ENCODE measurements at regions not wholly inside any gene's neighbourhood (a gene's known extent, or its start where the extent isn't known, plus 50 kb on each side); places are given as distances from the start of the nearest gene placed in this dataset.

- Histone ChIP-seq H3K4me2 (ENCODE audit: low read length) (no peak overlapping the region), H3K14ac (ENCODE audit: low read length) (no peak overlapping the region), H3K79me2 (ENCODE audit: control insufficient read depth, insufficient read depth, low read length, poor library complexity) (no peaks in the 10 kb centered on the region), H2AFZ (ENCODE audit: insufficient read depth, low read length, poor library complexity) (no peak overlapping the region), H3K4me1 (ENCODE audit: control insufficient read depth in 1 of 2, insufficient read depth in 2 of 2, low read length in 2 of 2) (no peaks in the 10 kb centered on the region), H3K27me3 (ENCODE audit: insufficient read depth, low read length) (no peaks in the 10 kb centered on the region), H3K79me1 (ENCODE audit: low read length) (no peaks in the 10 kb centered on the region), H3K36me3 (ENCODE audit: control insufficient read depth in 1 of 2, insufficient read depth in 2 of 2, low read length in 2 of 2) (no peaks in the 10 kb centered on the region), H2BK12ac (ENCODE audit: low read length) (no peak overlapping the region), H3K27ac (ENCODE audit: low read depth, low read length) (no peak overlapping the region), H2AK5ac (ENCODE audit: low read length) (no peak overlapping the region), H4K8ac (ENCODE audit: low read depth, low read length) (no peak overlapping the region), H3K9ac (ENCODE audit: low read length) (no peak overlapping the region), H3K4me3 (ENCODE audit: low read depth, low read length) (no peak overlapping the region), H3K23ac (ENCODE audit: low read length) (no peak overlapping the region), H4K91ac (ENCODE audit: low read depth, low read length) (no peak overlapping the region), H4K12ac (ENCODE audit: low read depth, low read length) (no peak overlapping the region), H3K18ac (ENCODE audit: low read length) (no peak overlapping the region), H3K4ac (ENCODE audit: low read depth, low read length) (no peak overlapping the region), H2BK120ac (ENCODE audit: insufficient read depth, low read length, poor library complexity) (no peak overlapping the region), H3K9me3 (ENCODE audit: insufficient read depth, low read depth, low read length) (no peaks in the 10 kb centered on the region), H2BK5ac (ENCODE audit: low read depth, low read length, poor library complexity) (no peak overlapping the region)
- DNase-seq = no peak
- no CpG with 5 or more reads among the region's 2 CpGs for WGBS (ENCODE audit: extremely low coverage, insufficient coverage, insufficient read length)
Measured at GRCh38 chr4:78694457-78694787, 81.7 kb upstream of the BMP2K start.

- no peak overlapping the region for H3K4ac ChIP-seq (ENCODE audit: low read depth, low read length)
- no peak overlapping the region for H3K9ac ChIP-seq (ENCODE audit: low read length)
- no peak overlapping the region for H2AFZ ChIP-seq (ENCODE audit: insufficient read depth, low read length, poor library complexity)
- no peaks in the 10 kb centered on the region for H3K9me3 ChIP-seq (ENCODE audit: insufficient read depth, low read depth, low read length)
- H2BK12ac ChIP-seq (ENCODE audit: low read length) = no peak overlapping the region
- no peak overlapping the region for H2BK120ac ChIP-seq (ENCODE audit: insufficient read depth, low read length, poor library complexity)
- no peak overlapping the region for H2AK5ac ChIP-seq (ENCODE audit: low read length)
- no peak for DNase-seq
- H3K14ac ChIP-seq (ENCODE audit: low read length) = no peak overlapping the region
- H3K27ac ChIP-seq (ENCODE audit: low read depth, low read length) = no peak overlapping the region
- no peak overlapping the region for H4K8ac ChIP-seq (ENCODE audit: low read depth, low read length)
- no peaks in the 10 kb centered on the region for H3K4me1 ChIP-seq (ENCODE audit: control insufficient read depth in 1 of 2, insufficient read depth in 2 of 2, low read length in 2 of 2)
- H4K91ac ChIP-seq (ENCODE audit: low read depth, low read length) = no peak overlapping the region
- no peak overlapping the region for H3K18ac ChIP-seq (ENCODE audit: low read length)
- H2BK5ac ChIP-seq (ENCODE audit: low read depth, low read length, poor library complexity) = no peak overlapping the region
- no peaks in the 10 kb centered on the region for H3K79me2 ChIP-seq (ENCODE audit: control insufficient read depth, insufficient read depth, low read length, poor library complexity)
- WGBS (ENCODE audit: extremely low coverage, insufficient coverage, insufficient read length) = no CpG with 5 or more reads among the region's 1 CpG
- no peaks in the 10 kb centered on the region for H3K27me3 ChIP-seq (ENCODE audit: insufficient read depth, low read length)
- H3K4me3 ChIP-seq (ENCODE audit: low read depth, low read length) = no peak overlapping the region
- no peak overlapping the region for H4K12ac ChIP-seq (ENCODE audit: low read depth, low read length)
- H3K36me3 ChIP-seq (ENCODE audit: control insufficient read depth in 1 of 2, insufficient read depth in 2 of 2, low read length in 2 of 2) = no peaks in the 10 kb centered on the region
- no peak overlapping the region for H3K23ac ChIP-seq (ENCODE audit: low read length)
- no peaks in the 10 kb centered on the region for H3K79me1 ChIP-seq (ENCODE audit: low read length)
- no peak overlapping the region for H3K4me2 ChIP-seq (ENCODE audit: low read length)
Measured at GRCh38 chr4:78695910-78696309, 80.2 kb upstream of the BMP2K start.

- Histone ChIP-seq H2BK5ac (ENCODE audit: low read depth, low read length, poor library complexity) (no peak overlapping the region), H3K4me1 (ENCODE audit: control insufficient read depth in 1 of 2, insufficient read depth in 2 of 2, low read length in 2 of 2) (no peaks in the 10 kb centered on the region), H3K4me2 (ENCODE audit: low read length) (no peak overlapping the region), H2BK120ac (ENCODE audit: insufficient read depth, low read length, poor library complexity) (no peak overlapping the region), H3K27me3 (ENCODE audit: insufficient read depth, low read length) (no peaks in the 10 kb centered on the region), H4K8ac (ENCODE audit: low read depth, low read length) (no peak overlapping the region), H3K9ac (ENCODE audit: low read length) (no peak overlapping the region), H3K27ac (ENCODE audit: low read depth, low read length) (no peak overlapping the region), H2AK5ac (ENCODE audit: low read length) (no peak overlapping the region), H3K14ac (ENCODE audit: low read length) (no peak overlapping the region), H3K79me2 (ENCODE audit: control insufficient read depth, insufficient read depth, low read length, poor library complexity) (no peaks in the 10 kb centered on the region), H4K91ac (ENCODE audit: low read depth, low read length) (no peak overlapping the region), H3K79me1 (ENCODE audit: low read length) (no peaks in the 10 kb centered on the region), H3K23ac (ENCODE audit: low read length) (no peak overlapping the region), H3K4me3 (ENCODE audit: low read depth, low read length) (no peak overlapping the region), H3K36me3 (ENCODE audit: control insufficient read depth in 1 of 2, insufficient read depth in 2 of 2, low read length in 2 of 2) (no peaks in the 10 kb centered on the region), H2AFZ (ENCODE audit: insufficient read depth, low read length, poor library complexity) (no peak overlapping the region), H3K4ac (ENCODE audit: low read depth, low read length) (no peak overlapping the region), H3K18ac (ENCODE audit: low read length) (no peak overlapping the region), H2BK12ac (ENCODE audit: low read length) (no peak overlapping the region), H3K9me3 (ENCODE audit: insufficient read depth, low read depth, low read length) (peaks cover 2% of the 10 kb centered on the region), H4K12ac (ENCODE audit: low read depth, low read length) (no peak overlapping the region)
- no peak for DNase-seq
Measured at GRCh38 chr4:78703079-78703478, 73.1 kb upstream of the BMP2K start.

- Histone ChIP-seq H3K79me2 (ENCODE audit: control insufficient read depth, insufficient read depth, low read length, poor library complexity) (no peaks in the 10 kb centered on the region), H2BK5ac (ENCODE audit: low read depth, low read length, poor library complexity) (no peak overlapping the region), H2BK120ac (ENCODE audit: insufficient read depth, low read length, poor library complexity) (no peak overlapping the region), H3K18ac (ENCODE audit: low read length) (no peak overlapping the region), H4K8ac (ENCODE audit: low read depth, low read length) (no peak overlapping the region), H2BK12ac (ENCODE audit: low read length) (no peak overlapping the region), H3K23ac (ENCODE audit: low read length) (no peak overlapping the region), H3K9me3 (ENCODE audit: insufficient read depth, low read depth, low read length) (peaks cover 2% of the 10 kb centered on the region), H3K36me3 (ENCODE audit: control insufficient read depth in 1 of 2, insufficient read depth in 2 of 2, low read length in 2 of 2) (no peaks in the 10 kb centered on the region), H3K4me1 (ENCODE audit: control insufficient read depth in 1 of 2, insufficient read depth in 2 of 2, low read length in 2 of 2) (no peaks in the 10 kb centered on the region), H3K14ac (ENCODE audit: low read length) (no peak overlapping the region), H4K12ac (ENCODE audit: low read depth, low read length) (no peak overlapping the region), H3K27ac (ENCODE audit: low read depth, low read length) (no peak overlapping the region), H2AK5ac (ENCODE audit: low read length) (no peak overlapping the region), H3K9ac (ENCODE audit: low read length) (no peak overlapping the region), H3K27me3 (ENCODE audit: insufficient read depth, low read length) (no peaks in the 10 kb centered on the region), H4K91ac (ENCODE audit: low read depth, low read length) (no peak overlapping the region), H3K4me3 (ENCODE audit: low read depth, low read length) (no peak overlapping the region), H3K4ac (ENCODE audit: low read depth, low read length) (no peak overlapping the region), H3K4me2 (ENCODE audit: low read length) (no peak overlapping the region), H2AFZ (ENCODE audit: insufficient read depth, low read length, poor library complexity) (no peak overlapping the region), H3K79me1 (ENCODE audit: low read length) (no peaks in the 10 kb centered on the region)
- no peak for DNase-seq
Measured at GRCh38 chr4:78704317-78704716, 71.8 kb upstream of the BMP2K start.
